ENCODE measurements at regions not wholly inside any gene's neighbourhood (a gene's known extent, or its start where the extent isn't known, plus 50 kb on each side); places are given as distances from the start of the nearest gene placed in this dataset.

DNA sequence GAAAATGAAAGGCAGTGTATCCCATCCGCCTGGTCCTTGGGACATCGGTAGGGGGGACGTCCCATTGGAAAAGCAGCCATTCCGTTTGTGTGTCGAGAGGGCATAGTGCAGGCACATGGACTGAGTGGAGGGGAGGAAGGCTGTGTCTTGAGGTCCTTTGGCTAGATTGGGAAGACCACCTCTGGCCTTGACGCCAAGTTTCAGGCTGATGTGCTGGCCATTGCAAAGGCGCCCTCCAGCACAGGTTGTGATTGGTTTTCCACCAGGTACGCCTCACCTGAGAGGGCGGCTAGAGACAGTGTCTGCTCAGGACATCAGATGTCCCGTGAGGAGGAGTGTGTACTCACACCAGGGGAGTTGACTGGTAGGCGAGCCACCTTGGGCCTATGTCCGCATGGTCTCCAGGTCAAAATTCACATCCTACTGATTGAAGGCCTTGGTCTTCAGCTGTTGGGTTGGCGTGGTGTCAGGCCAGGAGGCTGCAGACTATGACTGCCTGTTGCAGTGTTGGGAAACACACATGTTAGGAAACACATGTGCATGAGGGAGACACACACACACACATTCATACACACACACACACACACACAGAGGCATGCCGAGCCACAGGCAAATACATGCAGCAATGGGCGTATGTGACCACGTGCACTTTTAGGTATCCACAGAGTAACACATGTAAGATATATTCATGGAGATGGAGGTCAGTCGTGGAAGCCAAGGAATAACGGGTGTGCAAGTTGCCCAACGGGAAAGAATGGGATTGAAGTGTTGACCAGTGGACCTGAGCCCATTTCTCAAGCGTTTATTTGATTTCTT lies 98.4 kb downstream of the SNRPN start:
- TF ChIP-seq EP300 (IDR thresholded peaks at IDR 0.05) = no peak
- TF ChIP-seq, protein P1, sequence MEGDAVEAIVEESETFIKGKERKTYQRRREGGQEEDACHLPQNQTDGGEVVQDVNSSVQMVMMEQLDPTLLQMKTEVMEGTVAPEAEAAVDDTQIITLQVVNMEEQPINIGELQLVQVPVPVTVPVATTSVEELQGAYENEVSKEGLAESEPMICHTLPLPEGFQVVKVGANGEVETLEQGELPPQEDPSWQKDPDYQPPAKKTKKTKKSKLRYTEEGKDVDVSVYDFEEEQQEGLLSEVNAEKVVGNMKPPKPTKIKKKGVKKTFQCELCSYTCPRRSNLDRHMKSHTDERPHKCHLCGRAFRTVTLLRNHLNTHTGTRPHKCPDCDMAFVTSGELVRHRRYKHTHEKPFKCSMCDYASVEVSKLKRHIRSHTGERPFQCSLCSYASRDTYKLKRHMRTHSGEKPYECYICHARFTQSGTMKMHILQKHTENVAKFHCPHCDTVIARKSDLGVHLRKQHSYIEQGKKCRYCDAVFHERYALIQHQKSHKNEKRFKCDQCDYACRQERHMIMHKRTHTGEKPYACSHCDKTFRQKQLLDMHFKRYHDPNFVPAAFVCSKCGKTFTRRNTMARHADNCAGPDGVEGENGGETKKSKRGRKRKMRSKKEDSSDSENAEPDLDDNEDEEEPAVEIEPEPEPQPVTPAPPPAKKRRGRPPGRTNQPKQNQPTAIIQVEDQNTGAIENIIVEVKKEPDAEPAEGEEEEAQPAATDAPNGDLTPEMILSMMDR (IDR thresholded peaks at IDR 0.05) = no peak
- TF ChIP-seq POLR2A (IDR thresholded peaks at IDR 0.05) = no peak

Data from tibial nerve (tissue), 4 donors.